ENCODE measurements at regions not wholly inside any gene's neighbourhood (a gene's known extent, or its start where the extent isn't known, plus 50 kb on each side); places are given as distances from the start of the nearest gene placed in this dataset.

GRCh38 chr12:84247931-84248330 lies 664.7 kb downstream of the SLC6A15 start:
- Histone ChIP-seq H2BK120ac (ENCODE audit: low read depth, low read length) (no peak overlapping the region), H4K91ac (ENCODE audit: insufficient read depth, low read depth, low read length) (no peak overlapping the region), H4K20me1 (ENCODE audit: insufficient read depth, low read length) (no peaks in the 10 kb centered on the region), H3K18ac (ENCODE audit: low read depth, low read length) (no peak overlapping the region), H3K9ac (ENCODE audit: low read depth, low read length) (no peak overlapping the region), H3K23ac (ENCODE audit: low read depth, low read length) (no peak overlapping the region), H3K27me3 (ENCODE audit: control insufficient read depth, insufficient read depth, low read length) (no peaks in the 10 kb centered on the region), H2BK5ac (ENCODE audit: low read depth, low read length, poor library complexity, severe bottlenecking) (no peak overlapping the region), H4K5ac (ENCODE audit: low read depth, low read length) (no peak overlapping the region), H2AFZ (replicated peaks; ENCODE audit: low read length, poor library complexity) (no peak overlapping the region), H3K36me3 (ENCODE audit: control insufficient read depth, insufficient read depth, low read length) (no peaks in the 10 kb centered on the region), H3K27ac (ENCODE audit: insufficient read depth, low read length) (no peak overlapping the region), H2BK20ac (ENCODE audit: low read depth, low read length) (no peak overlapping the region), H2BK15ac (ENCODE audit: low read depth, low read length) (no peak overlapping the region), H3K4me1 (ENCODE audit: control insufficient read depth, insufficient read depth, low read length) (no peaks in the 10 kb centered on the region), H2AK9ac (replicated peaks; ENCODE audit: low read depth, low read length, poor library complexity) (no peak overlapping the region), H3K56ac (ENCODE audit: extremely low read depth, insufficient read depth, low read length) (no peak overlapping the region), H3K4me2 (ENCODE audit: low read depth, low read length) (no peak overlapping the region), H3K14ac (replicated peaks; ENCODE audit: low read depth, low read length) (no peak overlapping the region), H3K4ac (ENCODE audit: low read depth, low read length) (no peak overlapping the region), H4K8ac (ENCODE audit: low read depth in 2 of 2, low read length in 2 of 2) (no peak overlapping the region), H3K79me1 (ENCODE audit: low read depth in 1 of 2, low read length in 2 of 2) (no peaks in the 10 kb centered on the region), H3K9me3 (ENCODE audit: control insufficient read depth, insufficient read depth, low read length) (no peaks in the 10 kb centered on the region), H3K9me1 (ENCODE audit: insufficient read depth, low read length) (no peaks in the 10 kb centered on the region), H2AK5ac (ENCODE audit: low read depth, low read length) (no peak overlapping the region), H3K4me3 (ENCODE audit: insufficient read depth, low read depth, low read length) (no peak overlapping the region)
- CTCF ChIA-PET: no interaction called here
- TF ChIP-seq USF2 (IDR thresholded peaks at IDR 0.05; ENCODE audit: low read depth, low read length): no peak
- DNase-seq: no peak
- BruUV-seq (replicated peaks): no TSS peak
- no peak for ATAC-seq (ENCODE audit: low read depth)
- no CpG with 5 or more reads among the region's 2 CpGs for WGBS, 2 experiments (ENCODE audit: extremely low coverage in 2 of 2, insufficient read length in 1 of 2)
- dilution Hi-C loops (cut with HindIII; ENCODE audit: low sequenced_read_pairs, unreplicated experiment): no loop called here
- POLR2A ChIA-PET (ENCODE audit: unreplicated experiment): no interaction called here
- intact Hi-C loops (cut with micrococcal nuclease): no loop called here
- in situ Hi-C loops (cut with MboI; ENCODE audit: low sequenced_read_pairs): no loop called here

Measured in IMR-90 (cell line).